Adipocyte (in vitro differentiated cells): ENCODE measurements at regions not wholly inside any gene's neighbourhood (a gene's known extent, or its start where the extent isn't known, plus 50 kb on each side); places are given as distances from the start of the nearest gene placed in this dataset.
"Not testable (repeated sequence)": the region's sequence is repeated elsewhere in the genome, so short reads cannot be mapped to it uniquely, and the experiment has no call there.

ENCODE experiments used
- DNase-seq: peaks from one replicate; pipeline ENCODE4 v3.0.0-alpha.2; 2015; ENCODE audit warnings: low read depth
- H3K27me3 ChIP-seq: replicated peaks from 2 replicates; pipeline ENCODE4 v1.7.0; 2013; ENCODE audit warnings: mild to moderate bottlenecking, low read length, moderate library complexity; ENCODE audit not compliant: control insufficient read depth, insufficient read depth
- H3K36me3 ChIP-seq: 2 replicates; pipeline ENCODE4 v1.7.0; 2013; ENCODE audit warnings: low read length, mild to moderate bottlenecking, moderate library complexity; ENCODE audit not compliant: control insufficient read depth, insufficient read depth, severe bottlenecking
- H3K4me1 ChIP-seq: 2 replicates; pipeline ENCODE4 v1.7.0; 2013; ENCODE audit warnings: mild to moderate bottlenecking, low read length, moderate library complexity; ENCODE audit not compliant: control insufficient read depth, insufficient read depth
- H3K4me3 ChIP-seq: 2 replicates; pipeline ENCODE4 v1.7.0; 2013; ENCODE audit warnings: mild to moderate bottlenecking, low read length, moderate library complexity
- H3K9ac ChIP-seq: 2 replicates; pipeline ENCODE4 v1.7.0; 2013; ENCODE audit warnings: mild to moderate bottlenecking, low read length, moderate library complexity
- H3K9me3 ChIP-seq: 2 replicates; pipeline ENCODE4 v1.7.0; 2013; ENCODE audit warnings: mild to moderate bottlenecking, low read length, moderate library complexity; ENCODE audit not compliant: control insufficient read depth

GRCh38 chr13:107961849-107962608 is 253.3 kb downstream of the LIG4 start:
- no peak for DNase-seq
- Histone ChIP-seq H3K9ac (no peak overlapping the region), H3K9me3 (peaks cover 5% of the 10 kb centered on the region), H3K27me3 (no peaks in the 10 kb centered on the region), H3K36me3 (no peaks in the 10 kb centered on the region), H3K4me1 (no peaks in the 10 kb centered on the region), H3K4me3 (no peak overlapping the region)

DNA sequence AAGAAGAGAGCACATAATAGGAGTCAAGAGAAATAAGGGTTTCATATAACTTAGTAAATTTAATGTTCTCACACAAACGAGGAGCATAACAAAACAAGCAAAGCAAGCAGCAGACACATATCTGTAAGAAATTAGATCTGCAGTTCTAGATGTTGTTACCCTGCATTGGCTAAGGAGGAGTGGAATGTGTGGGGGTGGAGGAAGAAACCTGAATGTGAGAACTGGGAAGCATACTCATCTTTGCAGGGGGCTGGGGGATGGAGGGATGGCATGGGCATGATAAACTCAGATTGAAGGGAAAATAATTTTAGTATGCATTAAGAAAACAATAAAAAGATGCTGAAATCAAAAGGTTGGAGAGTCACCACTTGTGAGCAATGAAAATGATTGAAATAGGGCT is 255.0 kb downstream of the LIG4 start:
- peak; percentile 17 for DNase-seq
- no peaks in the 10 kb centered on the region for H3K36me3 ChIP-seq
- H3K9ac ChIP-seq: no peak overlapping the region
- H3K27me3 ChIP-seq: no peaks in the 10 kb centered on the region
- no peaks in the 10 kb centered on the region for H3K4me1 ChIP-seq
- H3K9me3 ChIP-seq: no peaks in the 10 kb centered on the region
- no peak overlapping the region for H3K4me3 ChIP-seq

DNA sequence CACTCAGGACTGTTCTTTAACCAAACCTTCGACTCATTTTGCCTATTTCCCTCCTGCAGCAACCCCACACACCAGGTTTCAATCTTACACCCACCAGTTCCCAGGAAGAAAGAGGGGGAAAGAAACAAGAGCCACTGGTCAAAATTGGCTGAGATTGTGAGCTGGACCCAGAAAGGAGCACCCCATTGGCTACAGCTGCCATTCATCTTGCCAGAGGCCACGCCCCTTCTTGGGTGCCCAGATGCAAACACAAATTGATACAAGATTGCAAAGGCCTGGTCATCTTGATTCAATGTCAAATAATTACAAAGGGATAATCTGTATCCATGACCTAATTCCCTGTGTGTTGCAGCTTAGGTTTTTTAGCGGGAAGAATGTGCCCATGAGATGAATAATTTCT is 258.4 kb downstream of the LIG4 start:
- Histone ChIP-seq H3K27me3 (no peaks in the 10 kb centered on the region), H3K4me3 (no peak overlapping the region), H3K36me3 (no peaks in the 10 kb centered on the region), H3K9me3 (no peaks in the 10 kb centered on the region), H3K9ac (no peak overlapping the region), H3K4me1 (no peaks in the 10 kb centered on the region)
- no peak for DNase-seq

DNA sequence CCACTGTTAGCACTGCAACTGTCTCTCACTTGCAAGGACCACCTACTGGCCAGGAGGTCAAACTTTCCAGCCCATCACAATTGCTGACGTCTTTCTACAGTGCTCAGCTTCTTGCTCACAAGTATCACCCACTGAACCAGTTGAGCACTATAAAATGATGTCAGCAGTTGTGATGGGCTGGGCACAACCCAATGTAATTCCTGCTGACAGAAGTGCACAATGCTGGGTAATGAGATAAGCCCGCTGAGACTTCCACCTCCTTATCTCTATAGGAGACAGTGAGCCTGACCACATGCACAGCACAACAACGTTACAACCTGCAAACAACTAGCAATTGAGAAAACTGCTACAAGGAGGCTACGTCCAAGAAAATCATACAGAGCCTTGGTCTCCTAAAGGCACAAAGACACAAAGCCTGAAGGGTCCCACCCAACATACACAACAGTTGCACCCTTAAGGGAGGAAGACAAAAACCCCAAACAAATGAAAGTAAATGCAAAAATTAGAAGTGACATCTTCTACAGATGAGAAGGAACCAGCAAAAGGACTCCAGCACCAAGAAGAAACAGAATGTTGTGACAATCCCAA is 273.2 kb downstream of the LIG4 start:
- Histone ChIP-seq H3K9ac (no peak overlapping the region), H3K36me3 (no peaks in the 10 kb centered on the region), H3K4me1 (no peaks in the 10 kb centered on the region), H3K4me3 (no peak overlapping the region), H3K27me3 (no peaks in the 10 kb centered on the region), H3K9me3 (no peaks in the 10 kb centered on the region)
- DNase-seq: no peak

GRCh38 chr13:107941345-107942029 is 273.8 kb downstream of the LIG4 start:
- Histone ChIP-seq H3K4me1 (no peaks in the 10 kb centered on the region), H3K4me3 (no peak overlapping the region), H3K9ac (no peak overlapping the region), H3K9me3 (no peaks in the 10 kb centered on the region), H3K27me3 (no peaks in the 10 kb centered on the region), H3K36me3 (no peaks in the 10 kb centered on the region)
- DNase-seq: no peak

DNA sequence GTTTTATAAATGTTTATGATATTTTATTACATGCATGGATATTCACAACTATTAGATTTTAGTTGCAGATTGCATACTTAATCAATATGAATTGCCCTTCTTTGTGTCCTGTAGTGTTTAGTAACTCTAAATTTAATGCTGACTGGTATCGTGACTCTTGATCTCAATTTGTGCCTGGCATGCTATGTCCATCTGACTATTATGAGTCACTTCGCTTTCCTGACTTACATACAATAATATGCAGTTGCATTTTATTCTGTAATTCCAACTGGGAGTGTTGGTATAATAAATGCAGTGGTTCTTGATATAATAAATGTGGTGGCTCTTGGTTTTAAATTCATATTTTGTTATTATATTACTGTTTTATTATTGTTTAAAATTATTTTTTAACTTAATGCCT is 277.5 kb downstream of the LIG4 start:
- Histone ChIP-seq H3K4me1 (no peaks in the 10 kb centered on the region), H3K27me3 (no peaks in the 10 kb centered on the region)
- DNase-seq: peak; percentile 37

GRCh38 chr13:107931056-107931455 is 284.3 kb downstream of the LIG4 start:
- DNase-seq: no peak
- H3K36me3 ChIP-seq: no peaks in the 10 kb centered on the region
- no peaks in the 10 kb centered on the region for H3K4me1 ChIP-seq
- H3K4me3 ChIP-seq: no peak overlapping the region
- no peaks in the 10 kb centered on the region for H3K27me3 ChIP-seq
- no peak overlapping the region for H3K9ac ChIP-seq
- H3K9me3 ChIP-seq: no peaks in the 10 kb centered on the region

More for the DNA sequence above, 277.5 kb downstream of the LIG4 start:
- Histone ChIP-seq H3K9ac (no peak overlapping the region), H3K4me3 (no peak overlapping the region), H3K9me3 (no peaks in the 10 kb centered on the region), H3K36me3 (no peaks in the 10 kb centered on the region)

DNA sequence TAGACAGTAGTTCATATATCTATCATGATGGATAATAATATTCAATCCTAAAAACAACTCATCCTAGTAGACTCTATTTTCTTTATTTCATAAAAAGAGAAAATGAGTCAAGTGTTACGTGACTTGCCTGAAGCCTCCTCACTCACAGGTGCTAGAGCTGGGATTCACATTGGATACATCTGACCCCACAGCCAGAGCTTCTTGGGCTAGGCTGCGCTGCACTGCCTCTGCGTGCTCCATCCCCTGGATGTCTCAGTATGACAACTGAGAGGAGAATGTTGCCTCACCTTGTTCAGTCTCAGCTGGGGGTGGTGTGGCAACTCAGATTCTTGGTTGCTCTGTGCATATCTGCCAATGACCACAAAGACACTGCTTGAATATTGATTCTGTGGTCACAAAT is 286.6 kb downstream of the LIG4 start:
- no peaks in the 10 kb centered on the region for H3K27me3 ChIP-seq
- H3K9ac ChIP-seq: no peak overlapping the region
- no peaks in the 10 kb centered on the region for H3K9me3 ChIP-seq
- H3K4me3 ChIP-seq: no peak overlapping the region
- no peaks in the 10 kb centered on the region for H3K36me3 ChIP-seq
- no peak for DNase-seq
- no peaks in the 10 kb centered on the region for H3K4me1 ChIP-seq

DNA sequence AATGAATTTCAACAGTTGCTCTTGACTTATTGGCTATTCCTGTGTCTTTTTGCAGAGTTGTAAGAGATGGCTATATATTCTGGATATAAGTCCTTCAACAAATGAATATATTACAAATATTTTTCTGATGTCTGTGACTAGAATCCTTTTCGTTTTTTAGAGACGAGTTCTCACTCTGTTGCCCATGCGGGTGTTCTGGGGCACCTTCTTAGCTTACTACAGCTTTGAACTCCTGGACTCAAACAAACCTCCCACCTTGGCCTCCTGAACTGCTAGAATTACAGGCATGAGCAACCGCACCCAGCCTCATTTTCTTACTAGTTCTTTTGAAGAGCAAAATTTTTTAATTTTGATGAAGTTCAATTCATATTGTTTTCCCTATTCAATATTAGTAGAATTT is 287.8 kb downstream of the LIG4 start:
- no peak for DNase-seq
- Histone ChIP-seq H3K4me1 (no peaks in the 10 kb centered on the region), H3K36me3 (no peaks in the 10 kb centered on the region), H3K4me3 (no peak overlapping the region), H3K9ac (no peak overlapping the region), H3K9me3 (no peaks in the 10 kb centered on the region), H3K27me3 (no peaks in the 10 kb centered on the region)

DNA sequence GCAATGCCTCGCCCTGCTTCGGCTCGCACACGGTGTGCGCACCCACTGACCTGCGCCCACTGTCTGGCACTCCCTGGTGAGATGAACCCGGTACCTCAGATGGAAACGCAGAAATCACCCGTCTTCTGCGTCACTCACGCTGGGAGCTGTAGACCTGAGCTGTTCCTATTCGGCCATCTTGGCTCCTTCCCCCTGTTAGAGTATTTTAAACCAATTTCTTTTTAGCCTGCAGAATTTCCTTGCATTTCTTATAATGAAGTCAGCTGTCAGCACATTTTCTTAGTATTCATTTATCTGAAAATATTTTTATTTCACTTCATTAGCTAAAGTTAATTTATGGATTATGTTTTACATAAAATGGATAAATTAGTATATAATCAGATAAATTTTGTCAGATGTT is 288.8 kb downstream of the LIG4 start:
- not testable (repeated sequence) for H3K9ac ChIP-seq, H3K4me1 ChIP-seq, DNase-seq, H3K9me3 ChIP-seq, H3K4me3 ChIP-seq, H3K36me3 ChIP-seq, H3K27me3 ChIP-seq

DNA sequence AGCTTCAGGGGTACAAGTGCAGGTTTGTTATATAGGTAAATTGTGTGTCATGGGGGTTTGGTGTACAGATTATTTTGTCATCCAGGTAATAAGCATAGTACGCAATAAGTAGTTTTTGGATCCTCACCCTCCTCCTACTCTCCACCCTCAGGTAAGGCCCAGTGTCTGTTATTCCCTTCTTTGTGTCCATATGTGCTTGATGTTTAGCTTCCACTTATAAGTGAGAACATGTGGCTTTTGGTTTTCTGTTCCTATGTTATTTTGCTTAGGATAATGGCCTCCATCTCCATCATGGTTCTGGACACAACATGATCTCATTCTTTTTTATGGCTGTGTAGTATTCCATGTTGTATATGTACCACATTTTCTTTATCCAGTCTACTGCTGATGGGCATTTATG is 298.4 kb downstream of the LIG4 start:
- H3K9me3 ChIP-seq, H3K27me3 ChIP-seq, H3K4me3 ChIP-seq, H3K4me1 ChIP-seq, H3K36me3 ChIP-seq, H3K9ac ChIP-seq, DNase-seq: not testable (repeated sequence)
